GM21367 (cell line): ENCODE measurements at regions not wholly inside any gene's neighbourhood (a gene's known extent, or its start where the extent isn't known, plus 50 kb on each side); places are given as distances from the start of the nearest gene placed in this dataset.

Experiments used
- ATAC-seq: cut with Tn5 transposase; IDR thresholded peaks from one replicate; pipeline ENCODE4 v1.9.1; 2021; ENCODE audit not compliant: unreplicated experiment

GRCh38 chr2:21480162-21480561 lies 356.4 kb downstream of the TDRD15 start:
- ATAC-seq = no peak

DNA sequence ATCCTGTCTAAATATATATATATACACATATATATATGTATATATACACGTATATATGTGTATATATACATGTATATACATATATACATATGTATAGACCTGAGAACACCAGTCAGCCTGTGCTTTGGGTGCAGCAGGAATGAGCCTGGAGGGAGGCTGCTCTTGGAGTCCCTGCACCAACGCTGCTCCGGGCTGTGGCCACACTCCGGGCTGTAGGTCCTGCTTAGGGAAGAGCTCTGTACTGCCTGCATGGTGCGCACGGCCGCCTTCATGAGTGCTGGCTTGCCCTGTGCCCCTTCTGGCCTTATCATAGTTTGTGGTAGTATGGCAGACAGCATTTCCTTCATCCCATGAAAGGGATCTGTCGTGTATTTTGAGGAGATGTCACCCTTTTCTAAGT lies 360.9 kb downstream of the TDRD15 start:
- no peak for ATAC-seq

GRCh38 chr2:21486445-21486844 lies 362.7 kb downstream of the TDRD15 start:
- ATAC-seq = no peak

GRCh38 chr2:21489080-21489479 lies 365.3 kb downstream of the TDRD15 start:
- no peak for ATAC-seq

- no peak for ATAC-seq
Observed at GRCh38 chr2:21498016-21498415, 374.2 kb downstream of the TDRD15 start.

GRCh38 chr2:21500401-21500945 lies 376.7 kb downstream of the TDRD15 start:
- ATAC-seq = no peak

DNA sequence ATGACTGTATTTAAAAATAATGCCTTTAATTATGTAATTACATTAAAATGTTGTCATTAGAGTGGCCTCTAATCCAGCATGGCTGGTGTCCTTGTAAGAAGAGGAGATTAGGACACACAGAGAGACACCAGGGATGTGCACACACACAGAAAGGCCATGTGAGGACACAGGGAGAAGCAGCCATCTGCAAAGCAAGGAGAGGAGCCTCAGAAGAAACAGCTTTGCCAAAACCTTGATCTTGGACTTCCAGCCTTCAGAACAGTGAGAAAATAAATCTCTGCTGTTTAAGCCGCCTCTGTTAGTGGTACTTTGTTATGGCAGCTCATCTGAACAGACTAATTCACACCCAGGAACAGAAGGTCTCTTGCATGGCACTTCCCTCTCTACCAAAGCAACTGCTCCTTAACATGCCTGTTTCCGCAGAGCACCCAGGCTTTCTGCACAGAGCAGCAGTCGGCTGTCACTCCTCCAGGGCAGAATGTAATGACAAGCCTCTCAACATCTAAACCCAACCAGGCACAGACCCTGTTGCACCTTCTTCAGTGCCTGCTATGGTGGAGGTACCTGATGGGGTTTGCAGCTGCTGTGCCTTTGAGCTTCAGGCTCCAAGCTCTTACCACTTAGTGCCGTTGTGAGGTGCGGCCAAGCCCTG lies 377.7 kb downstream of the TDRD15 start:
- ATAC-seq = no peak

DNA sequence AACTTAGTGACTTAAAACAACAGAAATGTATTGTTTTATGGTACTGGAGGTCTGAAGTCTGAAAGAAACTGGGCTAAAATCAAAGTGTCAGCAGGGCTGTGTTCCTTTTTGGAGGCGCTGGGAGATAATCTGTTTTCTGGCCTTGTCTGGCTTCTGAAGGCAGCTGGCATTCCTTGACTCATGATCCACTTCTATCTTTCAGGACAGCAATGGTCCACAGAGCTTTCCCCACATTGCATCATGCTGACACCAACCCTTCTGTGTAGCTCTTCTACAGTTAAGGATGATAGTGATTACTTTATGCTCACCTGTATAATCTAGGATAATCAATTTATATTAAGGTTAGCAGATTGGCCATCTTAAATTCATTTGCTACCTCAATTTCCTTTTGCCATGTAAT lies 392.1 kb downstream of the TDRD15 start:
- ATAC-seq = no peak

GRCh38 chr2:21519412-21519811 lies 395.6 kb downstream of the TDRD15 start:
- no peak for ATAC-seq

- ATAC-seq = no peak
Observed at GRCh38 chr2:21519821-21520220, 396.1 kb downstream of the TDRD15 start.

GRCh38 chr2:21535826-21536225 lies 412.1 kb downstream of the TDRD15 start:
- no peak for ATAC-seq

GRCh38 chr2:21539685-21540084 lies 415.9 kb downstream of the TDRD15 start:
- no peak for ATAC-seq

- ATAC-seq = no peak
Observed at GRCh38 chr2:21543630-21544029, 419.9 kb downstream of the TDRD15 start.

- ATAC-seq = no peak
Observed at GRCh38 chr2:21544392-21544791, 420.6 kb downstream of the TDRD15 start.

- ATAC-seq = no peak
Observed at GRCh38 chr2:21552981-21553380, 429.2 kb downstream of the TDRD15 start.

DNA sequence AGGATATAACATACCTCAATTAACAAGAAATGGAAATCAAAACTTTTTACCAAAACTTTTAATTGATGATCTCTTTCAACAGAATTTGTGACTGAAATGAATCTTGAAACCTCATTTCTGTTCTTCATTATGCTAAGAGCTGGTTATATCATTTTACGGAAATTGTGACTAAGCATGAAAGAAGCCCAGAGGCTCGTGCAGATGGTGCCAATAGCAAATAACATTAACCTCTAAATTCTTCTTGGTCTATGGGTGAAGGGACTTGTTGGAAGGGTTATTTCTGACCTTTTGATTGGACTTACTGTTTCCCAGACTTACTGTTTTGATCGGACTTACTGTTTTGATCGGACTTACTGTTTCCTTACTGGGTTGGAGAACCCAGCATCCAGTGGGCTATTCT lies 435.6 kb downstream of the TDRD15 start:
- ATAC-seq = no peak

DNA sequence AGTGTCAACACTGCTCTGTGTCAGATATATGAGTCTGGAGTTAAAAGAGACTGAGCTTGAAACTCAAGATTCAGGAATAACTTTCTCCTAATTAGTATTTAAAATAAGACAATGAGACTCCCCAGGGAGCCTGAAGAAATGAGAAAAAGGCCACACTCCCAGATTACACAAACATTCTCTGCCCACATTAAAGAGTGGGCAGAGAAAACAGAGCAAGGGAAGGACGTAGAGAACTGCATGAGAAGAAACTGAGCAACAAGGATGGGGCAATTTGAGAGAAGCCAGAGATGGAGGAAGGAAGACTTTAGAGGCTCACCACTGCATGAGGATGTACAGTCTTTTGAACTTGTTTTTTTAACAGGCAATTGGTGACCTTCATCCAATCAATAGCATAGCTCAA lies 438.2 kb downstream of the TDRD15 start:
- no peak for ATAC-seq

- no peak for ATAC-seq
Observed at GRCh38 chr2:21567395-21567794, 443.6 kb downstream of the TDRD15 start.

- ATAC-seq = no peak
Observed at GRCh38 chr2:21571686-21572085, 447.9 kb downstream of the TDRD15 start.

DNA sequence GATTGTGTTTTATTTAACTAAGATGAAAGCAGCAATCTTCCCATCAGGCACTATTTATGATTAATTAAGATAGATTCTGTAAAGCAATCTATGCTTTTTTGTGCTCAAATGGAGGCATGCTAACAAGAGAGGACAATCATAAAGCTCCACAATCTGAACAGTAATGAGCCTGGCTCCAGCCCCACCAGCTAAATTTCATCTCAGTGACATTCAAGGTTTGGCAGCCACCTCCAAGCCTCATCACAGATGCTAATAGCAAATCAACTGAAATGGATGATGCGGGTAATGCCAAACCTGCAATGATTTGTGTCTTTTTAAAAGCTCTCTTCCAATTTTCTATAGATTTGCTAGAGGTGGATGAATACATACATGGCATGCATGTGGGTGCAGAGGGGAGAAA lies 456.6 kb downstream of the TDRD15 start:
- ATAC-seq = no peak

DNA sequence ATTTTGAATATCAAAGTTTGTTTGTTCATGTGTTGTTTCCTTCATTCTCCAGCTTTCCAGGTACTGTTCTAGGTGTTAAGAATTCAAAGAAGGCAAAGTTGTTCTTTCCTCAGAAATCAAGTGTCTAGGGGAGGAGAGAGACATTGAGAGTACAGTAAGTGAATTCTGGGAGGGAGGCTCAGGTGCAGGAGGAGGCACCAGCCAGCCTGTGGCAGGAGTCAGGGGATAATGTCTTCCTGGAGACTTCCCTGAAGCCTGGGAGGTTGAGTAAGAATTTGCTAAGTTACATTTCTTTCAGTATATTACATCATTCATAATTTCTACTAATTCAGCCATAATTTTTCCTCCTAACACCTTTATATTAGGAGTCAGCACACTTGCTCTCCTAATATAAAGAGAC lies 462.1 kb downstream of the TDRD15 start:
- no peak for ATAC-seq

GRCh38 chr2:21590026-21590690 lies 466.4 kb downstream of the TDRD15 start:
- ATAC-seq = no peak

- ATAC-seq = no peak
Observed at GRCh38 chr2:21591926-21592325, 468.2 kb downstream of the TDRD15 start.
